ENCODE measurements at regions not wholly inside any gene's neighbourhood (a gene's known extent, or its start where the extent isn't known, plus 50 kb on each side); places are given as distances from the start of the nearest gene placed in this dataset.

- H3K4me3 ChIP-seq (ENCODE audit: low read depth, low read length): no peak overlapping the region
- no peak for DNase-seq (ENCODE audit: low read depth, low spot score)
- CTCF ChIA-PET: interaction anchor here (2.1 kb wide), 1 partner anchor 14 kb away, joined by 14 read pairs; no protein-coding TSS in a partner anchor
- no peak for TF ChIP-seq CTCF (IDR thresholded peaks at IDR 0.05; ENCODE audit: insufficient read depth, low read length, missing control alignments)
- POLR2A ChIA-PET: no interaction called here
Observed at GRCh38 chr3:159791336-159791735, 197.3 kb upstream of the IL12A start.

- POLR2A ChIA-PET: no interaction called here
- H3K4me3 ChIP-seq (ENCODE audit: low read depth, low read length): no peak overlapping the region
- no peak for TF ChIP-seq CTCF (IDR thresholded peaks at IDR 0.05; ENCODE audit: insufficient read depth, low read length, missing control alignments)
- CTCF ChIA-PET: interaction anchor here (2.1 kb wide), 1 partner anchor 13 kb away, joined by 14 read pairs; no protein-coding TSS in a partner anchor
- no peak for DNase-seq (ENCODE audit: low read depth, low spot score)
Observed at GRCh38 chr3:159792070-159792469, 196.6 kb upstream of the IL12A start.

- no peak overlapping the region for H3K4me3 ChIP-seq (ENCODE audit: low read depth, low read length)
- CTCF ChIA-PET: interaction anchor here (1.0 to 4.2 kb wide), 5 partner anchors 10 to 29 kb away, joined by 3 to 25 read pairs (median 8); no protein-coding TSS in a partner anchor
- POLR2A ChIA-PET: no interaction called here
- no peak for TF ChIP-seq CTCF (IDR thresholded peaks at IDR 0.05; ENCODE audit: insufficient read depth, low read length, missing control alignments)
- no peak for DNase-seq (ENCODE audit: low read depth, low spot score)
Observed at GRCh38 chr3:159795042-159795441, 193.6 kb upstream of the IL12A start.

- POLR2A ChIA-PET: no interaction called here
- no peak overlapping the region for H3K4me3 ChIP-seq (ENCODE audit: low read depth, low read length)
- DNase-seq (ENCODE audit: low read depth, low spot score): no peak
- TF ChIP-seq CTCF (IDR thresholded peaks at IDR 0.05; ENCODE audit: insufficient read depth, low read length, missing control alignments): no peak
- CTCF ChIA-PET: interaction anchor here (1.3 to 4.2 kb wide), 4 partner anchors 9 to 30 kb away, joined by 3 to 25 read pairs (median 10); no protein-coding TSS in a partner anchor
Observed at GRCh38 chr3:159795681-159796175, 192.9 kb upstream of the IL12A start.

- ChIA-PET CTCF (interaction anchor here (0.7 to 4.2 kb wide), 5 partner anchors 9 to 30 kb away, joined by 3 to 25 read pairs (median 8); no protein-coding TSS in a partner anchor), POLR2A (interaction anchor here (1.0 to 1.2 kb wide), 2 partner anchors 11 to 32 kb away, joined by 3 to 4 read pairs; no protein-coding TSS in a partner anchor)
Observed at GRCh38 chr3:159796226-159796625, 192.4 kb upstream of the IL12A start.

More at GRCh38 chr3:159796226-159796625, 192.4 kb upstream of the IL12A start:
- no peak for TF ChIP-seq CTCF (IDR thresholded peaks at IDR 0.05; ENCODE audit: insufficient read depth, low read length, missing control alignments)
- DNase-seq (ENCODE audit: low read depth, low spot score): no peak
- H3K4me3 ChIP-seq (ENCODE audit: low read depth, low read length): no peak overlapping the region

All from AG04449 (cell line).